ENCODE measurements at regions not wholly inside any gene's neighbourhood (a gene's known extent, or its start where the extent isn't known, plus 50 kb on each side); places are given as distances from the start of the nearest gene placed in this dataset.

DNA sequence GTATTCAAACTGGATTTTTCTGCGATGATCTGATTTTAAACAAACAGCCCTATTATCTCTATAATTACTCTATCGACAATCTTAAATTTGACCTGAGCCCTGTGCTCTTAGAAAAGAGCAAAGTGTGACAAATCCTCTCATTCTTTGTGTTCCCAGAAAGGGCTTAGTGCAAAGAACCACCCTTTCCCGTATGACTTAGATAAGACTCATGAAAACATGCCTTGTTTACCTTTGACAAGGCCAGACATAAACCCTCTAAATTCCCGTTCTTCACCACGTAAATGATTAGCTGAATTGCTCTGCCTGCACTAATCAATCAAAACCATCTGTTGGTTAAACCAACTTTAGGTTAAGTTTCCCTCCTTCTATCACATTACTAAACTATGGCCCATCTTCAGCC is 285.7 kb upstream of the SEL1L start:
- no peaks in the 10 kb centered on the region for H3K4me1 Mint-ChIP-seq (ENCODE audit: low read depth)
- no peaks in the 10 kb centered on the region for H3K27me3 Mint-ChIP-seq
- H3K36me3 Mint-ChIP-seq (ENCODE audit: low read depth), result no peaks in the 10 kb centered on the region

DNA sequence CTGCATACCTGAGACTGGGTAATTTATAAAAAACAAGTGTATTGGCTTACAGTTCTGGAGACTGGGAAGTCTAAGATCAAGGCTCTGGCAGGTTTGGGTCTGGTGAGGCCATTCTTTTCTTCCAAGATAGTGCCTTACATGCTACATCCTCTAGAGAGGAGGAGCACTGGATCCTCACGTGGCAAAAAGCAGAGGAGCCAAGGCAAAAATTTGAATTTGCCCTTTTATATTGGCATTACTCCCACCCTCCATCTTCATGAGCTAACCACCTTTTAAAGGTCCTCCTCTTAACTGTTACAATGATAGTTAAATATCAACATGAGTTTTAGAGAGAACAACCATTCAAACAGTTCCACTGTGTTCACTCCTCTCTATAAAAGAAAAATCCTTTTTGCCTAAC is 286.3 kb upstream of the SEL1L start:
- H3K4me1 Mint-ChIP-seq (ENCODE audit: low read depth), result no peaks in the 10 kb centered on the region
- H3K4me3 Mint-ChIP-seq, result no peak overlapping the region
- H3K36me3 Mint-ChIP-seq (ENCODE audit: low read depth), result no peaks in the 10 kb centered on the region
- H3K27ac Mint-ChIP-seq, result no peak overlapping the region
- H3K27me3 Mint-ChIP-seq, result no peaks in the 10 kb centered on the region
- H3K9me3 Mint-ChIP-seq, result peaks cover 8% of the 10 kb centered on the region

More for the DNA sequence above, 285.7 kb upstream of the SEL1L start:
- no peak overlapping the region for H3K27ac Mint-ChIP-seq
- no peak overlapping the region for H3K4me3 Mint-ChIP-seq
- H3K9me3 Mint-ChIP-seq, result peaks cover 8% of the 10 kb centered on the region

DNA sequence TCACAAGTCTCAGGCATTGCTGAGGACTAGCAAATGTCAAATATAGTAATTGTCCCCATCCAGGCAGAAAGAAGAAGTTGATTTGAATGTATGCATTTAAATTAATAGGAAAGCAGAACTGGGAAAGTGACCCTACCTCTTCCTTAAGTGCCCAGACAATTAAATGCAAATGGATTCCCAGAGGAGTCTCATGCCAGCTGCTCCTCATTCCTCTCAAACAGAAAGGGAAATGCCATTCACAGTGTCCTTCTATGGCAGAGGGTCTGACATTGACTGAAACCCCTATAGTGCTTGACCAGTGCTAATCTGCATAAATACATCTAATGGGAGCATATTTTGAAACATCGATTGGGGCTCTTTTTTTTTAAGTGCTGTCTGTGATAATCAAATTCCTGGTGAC is 292.4 kb upstream of the SEL1L start:
- Mint-ChIP-seq H3K27ac (no peak overlapping the region), H3K4me3 (no peak overlapping the region), H3K36me3 (ENCODE audit: low read depth) (no peaks in the 10 kb centered on the region), H3K9me3 (peaks cover 4% of the 10 kb centered on the region), H3K4me1 (ENCODE audit: low read depth) (no peaks in the 10 kb centered on the region), H3K27me3 (no peaks in the 10 kb centered on the region)

- Mint-ChIP-seq H3K9me3 (no peaks in the 10 kb centered on the region), H3K27ac (no peak overlapping the region), H3K4me1 (ENCODE audit: low read depth) (no peaks in the 10 kb centered on the region), H3K27me3 (no peaks in the 10 kb centered on the region), H3K36me3 (ENCODE audit: low read depth) (no peaks in the 10 kb centered on the region), H3K4me3 (no peak overlapping the region)
These were observed 295.8 kb upstream of the SEL1L start for GRCh38 chr14:81829447-81829846.

DNA sequence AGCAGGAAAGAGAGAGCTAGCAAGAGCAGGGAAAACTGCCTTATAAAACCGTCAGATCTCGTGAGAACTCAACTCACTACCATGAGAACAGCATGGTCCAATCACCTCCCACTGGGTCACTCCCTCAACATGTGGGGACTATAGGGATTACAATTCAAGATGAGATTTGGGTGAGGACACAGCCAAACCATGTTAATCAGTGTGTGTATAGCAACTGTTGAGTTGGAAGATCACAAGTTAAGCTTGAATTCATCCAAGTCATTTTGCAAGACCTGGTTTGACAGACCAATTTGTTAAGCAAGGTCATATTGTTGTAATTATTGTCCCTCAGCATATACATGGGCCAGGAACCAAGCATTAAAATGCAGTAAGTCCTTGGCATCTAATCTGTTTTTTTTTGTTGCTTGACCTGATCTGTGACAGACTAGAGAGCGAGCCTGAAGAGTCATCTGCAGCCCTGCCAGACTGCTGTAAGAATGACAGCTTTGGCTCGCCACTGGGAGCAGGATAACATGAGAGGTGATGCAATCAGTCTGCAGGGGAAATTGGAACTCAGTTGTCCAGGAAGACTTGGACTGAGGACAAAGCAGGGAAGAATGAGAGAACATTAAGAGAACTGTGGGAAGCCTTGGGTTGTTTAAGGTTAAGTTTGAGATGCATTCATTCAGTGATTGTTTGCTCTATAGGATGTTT is 297.6 kb upstream of the SEL1L start:
- Mint-ChIP-seq H3K4me3 (no peak overlapping the region), H3K4me1 (ENCODE audit: low read depth) (no peaks in the 10 kb centered on the region), H3K9me3 (peaks cover 5% of the 10 kb centered on the region), H3K36me3 (ENCODE audit: low read depth) (no peaks in the 10 kb centered on the region), H3K27me3 (no peaks in the 10 kb centered on the region), H3K27ac (no peak overlapping the region)

GRCh38 chr14:81834308-81834707 is 300.7 kb upstream of the SEL1L start:
- Mint-ChIP-seq H3K36me3 (ENCODE audit: low read depth) (no peaks in the 10 kb centered on the region), H3K4me3 (no peak overlapping the region), H3K9me3 (peaks cover 5% of the 10 kb centered on the region), H3K4me1 (ENCODE audit: low read depth) (no peaks in the 10 kb centered on the region), H3K27me3 (no peaks in the 10 kb centered on the region), H3K27ac (no peak overlapping the region)

- no peak overlapping the region for H3K27ac Mint-ChIP-seq
- H3K9me3 Mint-ChIP-seq, result peaks cover 5% of the 10 kb centered on the region
- no peaks in the 10 kb centered on the region for H3K4me1 Mint-ChIP-seq (ENCODE audit: low read depth)
- H3K27me3 Mint-ChIP-seq, result no peaks in the 10 kb centered on the region
- H3K4me3 Mint-ChIP-seq, result no peak overlapping the region
- no peaks in the 10 kb centered on the region for H3K36me3 Mint-ChIP-seq (ENCODE audit: low read depth)
These were observed 303.7 kb upstream of the SEL1L start for GRCh38 chr14:81837304-81837703.

- Mint-ChIP-seq H3K4me3 (no peak overlapping the region), H3K27ac (no peak overlapping the region), H3K36me3 (ENCODE audit: low read depth) (no peaks in the 10 kb centered on the region), H3K9me3 (peaks cover 9% of the 10 kb centered on the region), H3K4me1 (ENCODE audit: low read depth) (no peaks in the 10 kb centered on the region), H3K27me3 (no peaks in the 10 kb centered on the region)
These were observed 305.4 kb upstream of the SEL1L start for GRCh38 chr14:81839056-81839455.

GRCh38 chr14:81841346-81841745 is 307.7 kb upstream of the SEL1L start:
- no peak overlapping the region for H3K27ac Mint-ChIP-seq
- H3K4me3 Mint-ChIP-seq, result no peak overlapping the region
- H3K4me1 Mint-ChIP-seq (ENCODE audit: low read depth), result no peaks in the 10 kb centered on the region
- H3K9me3 Mint-ChIP-seq, result peaks cover 4% of the 10 kb centered on the region
- H3K36me3 Mint-ChIP-seq (ENCODE audit: low read depth), result no peaks in the 10 kb centered on the region
- H3K27me3 Mint-ChIP-seq, result no peaks in the 10 kb centered on the region

GRCh38 chr14:81849714-81850113 is 316.1 kb upstream of the SEL1L start:
- no peak overlapping the region for H3K27ac Mint-ChIP-seq
- H3K4me1 Mint-ChIP-seq (ENCODE audit: low read depth), result no peaks in the 10 kb centered on the region
- H3K27me3 Mint-ChIP-seq, result no peaks in the 10 kb centered on the region
- peaks cover 13% of the 10 kb centered on the region for H3K9me3 Mint-ChIP-seq
- no peak overlapping the region for H3K4me3 Mint-ChIP-seq
- H3K36me3 Mint-ChIP-seq (ENCODE audit: low read depth), result no peaks in the 10 kb centered on the region

GRCh38 chr14:81855007-81855406 is 321.4 kb upstream of the SEL1L start:
- H3K27ac Mint-ChIP-seq, result no peak overlapping the region
- peaks cover 25% of the 10 kb centered on the region for H3K9me3 Mint-ChIP-seq
- no peak overlapping the region for H3K4me3 Mint-ChIP-seq
- no peaks in the 10 kb centered on the region for H3K36me3 Mint-ChIP-seq (ENCODE audit: low read depth)
- H3K27me3 Mint-ChIP-seq, result no peaks in the 10 kb centered on the region
- H3K4me1 Mint-ChIP-seq (ENCODE audit: low read depth), result no peaks in the 10 kb centered on the region

GRCh38 chr14:81859046-81859445 is 325.4 kb upstream of the SEL1L start:
- Mint-ChIP-seq H3K4me1 (ENCODE audit: low read depth) (no peaks in the 10 kb centered on the region), H3K36me3 (ENCODE audit: low read depth) (no peaks in the 10 kb centered on the region), H3K9me3 (peaks cover 25% of the 10 kb centered on the region), H3K27ac (no peak overlapping the region), H3K4me3 (no peak overlapping the region), H3K27me3 (no peaks in the 10 kb centered on the region)

GRCh38 chr14:81868172-81868571 is 334.5 kb upstream of the SEL1L start:
- Mint-ChIP-seq H3K9me3 (peaks cover 4% of the 10 kb centered on the region), H3K4me1 (ENCODE audit: low read depth) (no peaks in the 10 kb centered on the region), H3K4me3 (no peak overlapping the region), H3K27ac (no peak overlapping the region), H3K27me3 (no peaks in the 10 kb centered on the region), H3K36me3 (ENCODE audit: low read depth) (no peaks in the 10 kb centered on the region)

DNA sequence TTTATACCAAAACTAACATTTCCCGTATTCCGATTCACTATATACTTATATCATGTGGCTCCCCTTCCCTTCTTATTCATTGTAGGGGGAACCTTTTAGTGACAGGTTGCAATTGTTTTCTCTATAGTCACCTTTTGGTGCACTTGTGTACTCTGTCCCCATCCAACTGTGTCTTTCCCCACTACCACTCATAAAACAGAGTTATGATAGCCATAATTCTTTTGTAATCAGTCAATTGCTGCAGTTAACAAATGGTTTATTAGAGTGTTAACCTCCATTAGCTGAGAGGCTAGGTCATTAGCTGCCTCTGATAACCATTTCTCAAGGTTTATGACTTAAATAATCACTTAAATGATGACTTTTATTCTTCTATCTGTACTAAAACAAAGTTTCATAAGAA is 338.1 kb upstream of the SEL1L start:
- H3K4me1 Mint-ChIP-seq (ENCODE audit: low read depth), result no peaks in the 10 kb centered on the region
- H3K4me3 Mint-ChIP-seq, result no peak overlapping the region
- H3K27ac Mint-ChIP-seq, result no peak overlapping the region
- no peaks in the 10 kb centered on the region for H3K9me3 Mint-ChIP-seq
- H3K36me3 Mint-ChIP-seq (ENCODE audit: low read depth), result no peaks in the 10 kb centered on the region
- no peaks in the 10 kb centered on the region for H3K27me3 Mint-ChIP-seq

DNA sequence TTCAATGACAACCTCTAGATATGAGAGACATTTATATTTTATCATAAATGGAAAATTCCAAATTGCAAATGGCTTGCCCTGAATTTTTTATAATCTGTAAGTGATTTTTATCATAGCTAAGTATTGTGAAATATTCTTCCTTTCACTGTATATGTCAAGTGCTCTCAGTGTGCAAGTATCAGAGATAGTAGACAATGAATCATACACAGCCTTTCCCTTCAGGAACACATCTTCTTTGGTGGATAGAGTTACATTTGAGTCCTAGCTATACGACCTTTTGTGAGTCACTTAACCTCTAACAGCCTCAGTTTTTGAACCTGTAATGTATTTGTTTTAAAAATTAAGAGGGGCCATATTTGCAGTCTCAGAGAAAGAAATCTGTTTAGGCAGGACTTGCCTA is 350.7 kb upstream of the SEL1L start:
- H3K27ac Mint-ChIP-seq, result no peak overlapping the region
- H3K4me1 Mint-ChIP-seq (ENCODE audit: low read depth), result no peaks in the 10 kb centered on the region
- no peak overlapping the region for H3K4me3 Mint-ChIP-seq
- no peaks in the 10 kb centered on the region for H3K27me3 Mint-ChIP-seq
- no peaks in the 10 kb centered on the region for H3K36me3 Mint-ChIP-seq (ENCODE audit: low read depth)
- no peaks in the 10 kb centered on the region for H3K9me3 Mint-ChIP-seq

DNA sequence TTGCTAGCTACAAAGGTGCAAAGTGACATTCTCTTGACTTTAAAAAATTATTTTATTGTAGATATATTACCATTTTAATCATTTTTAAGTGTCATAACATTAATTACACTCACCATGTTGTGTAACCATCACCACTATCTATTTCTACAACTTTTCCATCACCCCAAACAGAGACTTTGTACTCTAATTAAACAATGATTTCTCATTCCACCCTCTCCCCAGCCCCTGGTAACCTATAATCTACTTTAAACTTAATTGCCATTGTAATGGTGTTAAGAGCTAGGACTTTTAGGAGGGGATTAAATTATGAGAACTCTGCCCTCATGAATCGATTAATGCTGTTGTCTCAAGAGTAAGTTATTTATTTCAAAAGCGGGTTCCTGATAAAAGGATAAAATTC is 352.9 kb upstream of the SEL1L start:
- Mint-ChIP-seq H3K9me3 (peaks cover 4% of the 10 kb centered on the region), H3K4me3 (no peak overlapping the region), H3K4me1 (ENCODE audit: low read depth) (no peaks in the 10 kb centered on the region), H3K27me3 (no peaks in the 10 kb centered on the region), H3K36me3 (ENCODE audit: low read depth) (no peaks in the 10 kb centered on the region), H3K27ac (no peak overlapping the region)

Data from stimulated activated naive CD8-positive, alpha-beta T cell treated with anti-CD3 and anti-CD28 coated beads, Interleukin-15, Interleukin-2, amounts not matched to agents 100 ng/mL and 50 ng/mL, for 24 hours (primary cell).